ENCODE measurements at regions not wholly inside any gene's neighbourhood (a gene's known extent, or its start where the extent isn't known, plus 50 kb on each side); places are given as distances from the start of the nearest gene placed in this dataset.

- H4K20me1 ChIP-seq (ENCODE audit: control insufficient read depth, insufficient read depth, insufficient read length): no peaks in the 10 kb centered on the region
- H2AFZ ChIP-seq (ENCODE audit: low read length): no peak overlapping the region
- DNase-seq: peak; percentile 31
- H3K9me3 Mint-ChIP-seq: no peaks in the 10 kb centered on the region
- no peak overlapping the region for H3K18ac ChIP-seq (ENCODE audit: insufficient read length, low read depth, low read length)
- no peak overlapping the region for H2AK5ac ChIP-seq (ENCODE audit: insufficient read length, low read length)
- no peak overlapping the region for H3T11ph ChIP-seq (ENCODE audit: low read length)
- no peak overlapping the region for H3K27ac ChIP-seq (ENCODE audit: insufficient read length, low read depth, low read length)
- H3K27ac Mint-ChIP-seq: peak overlapping the region in 1 of 3 experiments; percentile 72; a peak in 1 of 7 replicates
- H2BK15ac ChIP-seq (ENCODE audit: low read depth, low read length): no peak overlapping the region
- no peaks in the 10 kb centered on the region for H3K9me3 ChIP-seq (ENCODE audit: control insufficient read depth, low read depth, low read length)
- no peak overlapping the region for H2BK12ac ChIP-seq (ENCODE audit: insufficient read length, low read depth, low read length)
- no peaks in the 10 kb centered on the region; a peak in 2 of 4 replicates for H3K4me1 Mint-ChIP-seq
- TF ChIP-seq, protein P1, sequence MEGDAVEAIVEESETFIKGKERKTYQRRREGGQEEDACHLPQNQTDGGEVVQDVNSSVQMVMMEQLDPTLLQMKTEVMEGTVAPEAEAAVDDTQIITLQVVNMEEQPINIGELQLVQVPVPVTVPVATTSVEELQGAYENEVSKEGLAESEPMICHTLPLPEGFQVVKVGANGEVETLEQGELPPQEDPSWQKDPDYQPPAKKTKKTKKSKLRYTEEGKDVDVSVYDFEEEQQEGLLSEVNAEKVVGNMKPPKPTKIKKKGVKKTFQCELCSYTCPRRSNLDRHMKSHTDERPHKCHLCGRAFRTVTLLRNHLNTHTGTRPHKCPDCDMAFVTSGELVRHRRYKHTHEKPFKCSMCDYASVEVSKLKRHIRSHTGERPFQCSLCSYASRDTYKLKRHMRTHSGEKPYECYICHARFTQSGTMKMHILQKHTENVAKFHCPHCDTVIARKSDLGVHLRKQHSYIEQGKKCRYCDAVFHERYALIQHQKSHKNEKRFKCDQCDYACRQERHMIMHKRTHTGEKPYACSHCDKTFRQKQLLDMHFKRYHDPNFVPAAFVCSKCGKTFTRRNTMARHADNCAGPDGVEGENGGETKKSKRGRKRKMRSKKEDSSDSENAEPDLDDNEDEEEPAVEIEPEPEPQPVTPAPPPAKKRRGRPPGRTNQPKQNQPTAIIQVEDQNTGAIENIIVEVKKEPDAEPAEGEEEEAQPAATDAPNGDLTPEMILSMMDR (conservative IDR thresholded peaks at IDR 0.05): no peak
- WGBS (ENCODE audit: extremely low coverage, insufficient read length, low lambda C conversion rate): no CpG with 5 or more reads among the region's 5 CpGs
- H2BK120ac ChIP-seq (ENCODE audit: low read depth, low read length, poor library complexity, severe bottlenecking): no peak overlapping the region
- H3K79me2 ChIP-seq (ENCODE audit: insufficient read depth, low read length): no peaks in the 10 kb centered on the region
- H3K4me1 ChIP-seq (ENCODE audit: insufficient read depth, low read length): no peaks in the 10 kb centered on the region
- H4K5ac ChIP-seq (ENCODE audit: insufficient read length, low read depth, low read length): no peak overlapping the region
- no peak overlapping the region for H3K23ac ChIP-seq (ENCODE audit: insufficient read length, low read depth, low read length)
- no peak overlapping the region for H3K4me2 ChIP-seq (ENCODE audit: insufficient read depth, insufficient read length, low read length)
- no peak overlapping the region for H4K91ac ChIP-seq (ENCODE audit: insufficient read length, low read depth, low read length)
- H3K4ac ChIP-seq (ENCODE audit: low read depth, low read length): no peak overlapping the region
- H4K8ac ChIP-seq (replicated peaks; ENCODE audit: insufficient read length, low read depth, low read length): no peak overlapping the region
- no peak overlapping the region for H3K56ac ChIP-seq (ENCODE audit: insufficient read length, low read depth, low read length)
- H3K79me1 ChIP-seq (ENCODE audit: insufficient read depth, low read depth, low read length, poor library complexity, severe bottlenecking): no peaks in the 10 kb centered on the region
- H3K36me3 Mint-ChIP-seq (ENCODE audit: insufficient read depth in 1 of 3, low read depth in 3 of 3): no peaks in the 10 kb centered on the region
- H3K27me3 Mint-ChIP-seq (ENCODE audit: low read depth): no peaks in the 10 kb centered on the region
- H2BK5ac ChIP-seq (ENCODE audit: insufficient read length, low read length): no peak overlapping the region
- H3K27me3 ChIP-seq (ENCODE audit: insufficient read depth, low read length): no peaks in the 10 kb centered on the region
- H2BK20ac ChIP-seq (ENCODE audit: low read depth, low read length, poor library complexity, severe bottlenecking): no peak overlapping the region
- no peaks in the 10 kb centered on the region for H3K23me2 ChIP-seq (ENCODE audit: insufficient read length, low read depth, low read length, poor library complexity, severe bottlenecking)
- H3K9ac ChIP-seq (ENCODE audit: extremely low read depth, insufficient read length, low read length): no peak overlapping the region
- no peak overlapping the region for H3K4me3 Mint-ChIP-seq
- no peak overlapping the region for H3K14ac ChIP-seq (ENCODE audit: insufficient read depth, low read length)
These were observed 1413.0 kb downstream of the DSC3 start for GRCh38 chr18:29629493-29630036.
